GM23338 (cell line): ENCODE measurements at regions not wholly inside any gene's neighbourhood (a gene's known extent, or its start where the extent isn't known, plus 50 kb on each side); places are given as distances from the start of the nearest gene placed in this dataset.

Experiments
- CTCF ChIP-seq, 2 experiments: fragments of 200-600 bp in 1 of 2; sonication (generic) in 1 of 2; conservative IDR thresholded peaks; 2 replicates each; pipeline versions ENCODE4 v1.5.1 to v1.6.1; 2016 to 2017; ENCODE audit warnings: antibody characterized with exemption in 2 of 2, low read depth in 2 of 2, mild to moderate bottlenecking in 2 of 2, moderate library complexity in 1 of 2
- EZH2 ChIP-seq: fragments of 200-600 bp; sonication (generic); IDR thresholded peaks from one replicate; pipeline ENCODE4 v1.8.0; 2017; ENCODE audit warnings: antibody characterized with exemption, mild to moderate bottlenecking, low read depth; ENCODE audit not compliant: unreplicated experiment

DNA sequence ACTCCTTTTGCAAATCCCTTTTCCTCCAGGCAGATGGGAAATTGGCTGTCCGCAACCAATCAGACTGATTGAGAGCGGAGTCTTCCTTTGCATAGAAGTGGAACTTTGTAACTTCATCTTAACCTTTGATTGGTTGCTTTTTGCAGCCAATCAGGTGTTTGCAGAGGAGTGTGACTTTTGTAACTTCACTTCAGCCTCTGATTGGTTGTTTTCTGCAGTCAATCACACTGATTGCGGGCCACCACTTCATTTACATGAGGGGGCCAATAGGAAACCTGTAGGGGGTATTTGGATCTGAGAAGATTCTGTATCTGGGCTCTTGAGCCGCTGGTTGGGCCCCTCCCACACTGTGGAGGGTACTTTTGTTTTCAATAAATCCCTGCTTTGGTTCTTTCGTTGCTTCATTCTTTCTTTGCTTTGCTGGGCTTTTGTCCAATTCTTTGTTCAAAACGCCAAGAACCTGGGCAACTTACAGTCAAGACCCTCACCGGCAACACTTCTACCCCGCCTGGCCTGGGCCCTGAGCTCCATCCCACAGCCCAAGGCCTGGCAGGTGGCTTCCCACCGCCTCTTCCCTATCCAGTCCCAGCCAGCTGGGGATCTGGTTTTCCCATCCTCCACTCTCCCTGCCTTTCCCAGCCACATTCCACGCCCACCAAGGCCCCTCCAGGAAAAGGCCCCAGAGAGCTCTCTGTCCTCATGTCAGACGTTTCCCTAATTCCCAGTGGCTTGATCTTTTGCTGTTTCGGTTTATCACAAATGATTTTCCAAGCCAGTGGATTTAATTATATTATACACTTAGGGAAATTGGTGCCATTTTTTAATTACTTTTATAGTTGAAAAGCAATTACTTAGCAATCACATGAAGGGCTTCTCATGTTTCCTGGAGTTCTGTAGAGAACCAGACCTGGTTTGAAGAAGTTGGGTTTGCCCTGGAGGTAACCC lies 110.2 kb upstream of the STX18 start:
- TF ChIP-seq CTCF (conservative IDR thresholded peaks at IDR 0.05; ENCODE audit: low read depth in 2 of 2) (no peak), EZH2 (no peak)
